Adrenal gland (tissue), 9 donors: ENCODE measurements at regions not wholly inside any gene's neighbourhood (a gene's known extent, or its start where the extent isn't known, plus 50 kb on each side); places are given as distances from the start of the nearest gene placed in this dataset.

Experiments used
- DNase-seq, 7 donors: peaks; one replicate each; pipeline ENCODE4 v3.0.0-alpha.2; 2019 to 2020
- H3K27ac ChIP-seq, 5 donors: fragments of 200-600 bp; sonication (generic) in 4 of 5; 1 replicate in 3 of 5; 2 replicates in 2 of 5; pipeline versions ENCODE4 v1.5.1 to v1.8.0; 2016 to 2020; ENCODE audit warnings: mild to moderate bottlenecking in 1 of 5
- H3K27me3 ChIP-seq: fragments of 200-600 bp; 2 replicates; pipeline ENCODE4 v1.8.0; 2021
- H3K36me3 ChIP-seq, 2 donors: fragments of 200-600 bp; replicated peaks in 1 of 2; 1 replicate in 1 of 2; 2 replicates in 1 of 2; pipeline versions ENCODE4 v1.5.1 to v1.8.0; 2018 to 2022
- H3K4me1 ChIP-seq, 2 donors: fragments of 200-600 bp; replicated peaks in 1 of 2; 1 replicate in 1 of 2; 2 replicates in 1 of 2; pipeline versions ENCODE4 v1.5.1 to v1.8.0; 2018 to 2021
- H3K4me3 ChIP-seq, 4 donors: fragments of 200-600 bp; sonication (generic) in 3 of 4; one replicate each; pipeline ENCODE4 v1.5.1; 2016 to 2018
- H3K9me3 ChIP-seq, 3 donors: fragments of 200-600 bp; sonication (generic) in 1 of 3; replicated peaks in 1 of 3; 1 replicate in 2 of 3; 2 replicates in 1 of 3; pipeline versions ENCODE4 v1.5.1 to v1.8.0; 2016 to 2021
- POLR2A ChIP-seq, 2 donors: fragments of 450-650 bp; IDR thresholded peaks; one replicate each; pipeline ENCODE4 v1.6.1; 2017; ENCODE audit warnings: antibody characterized with exemption in 2 of 2, mild to moderate bottlenecking in 2 of 2, moderate library complexity in 1 of 2
- WGBS, 4 donors: extraction: QIAGEN DNeasy Blood & Tissue Kit in 2 of 4; methylation state at CpG; one replicate each; pipeline versions ENCODE4 v1.1.5 to v1.1.7; 2013 to 2017; 5-methylcytosine and 5-hydroxymethylcytosine counted together
- intact Hi-C, 2 donors: fragments of 100-400 bp; cut with DNase I; formaldehyde crosslinking; loops; one replicate each; pipeline versions ENCODE4 v1.14.1 to v1.15.0; 2022 to 2023
- TF ChIP-seq, protein P1 (sequence below), 6 experiments: fragments of 450-650 bp in 4 of 6; fragments of 200-600 bp in 2 of 6; sonication (generic) in 1 of 6; IDR thresholded peaks; 1 replicate in 5 of 6; 2 replicates in 1 of 6; pipeline versions ENCODE4 v1.5.1 to v1.8.0; 2016 to 2021; ENCODE audit warnings: antibody characterized with exemption in 6 of 6, mild to moderate bottlenecking in 2 of 6, moderate library complexity in 1 of 6
- donor health status: healthy with polysubstance abuse.
- donor health status: Bipolar disorder and iron deficiency.
- donor health status: DM: yes; HTN: yes; CAD: no.
- donor health status: DM: no; HTN: no; CAD: no.
- donor health status: DM: no; HTN: no; CAD: no.

GRCh38 chr4:29073571-29073970 lies 1646.6 kb upstream of the PCDH7 start:
- intact Hi-C loops = no loop called here
- no peak overlapping the region for H3K27ac ChIP-seq
- TF ChIP-seq POLR2A (IDR thresholded peaks at IDR 0.05) = no peak
- TF ChIP-seq, protein P1, sequence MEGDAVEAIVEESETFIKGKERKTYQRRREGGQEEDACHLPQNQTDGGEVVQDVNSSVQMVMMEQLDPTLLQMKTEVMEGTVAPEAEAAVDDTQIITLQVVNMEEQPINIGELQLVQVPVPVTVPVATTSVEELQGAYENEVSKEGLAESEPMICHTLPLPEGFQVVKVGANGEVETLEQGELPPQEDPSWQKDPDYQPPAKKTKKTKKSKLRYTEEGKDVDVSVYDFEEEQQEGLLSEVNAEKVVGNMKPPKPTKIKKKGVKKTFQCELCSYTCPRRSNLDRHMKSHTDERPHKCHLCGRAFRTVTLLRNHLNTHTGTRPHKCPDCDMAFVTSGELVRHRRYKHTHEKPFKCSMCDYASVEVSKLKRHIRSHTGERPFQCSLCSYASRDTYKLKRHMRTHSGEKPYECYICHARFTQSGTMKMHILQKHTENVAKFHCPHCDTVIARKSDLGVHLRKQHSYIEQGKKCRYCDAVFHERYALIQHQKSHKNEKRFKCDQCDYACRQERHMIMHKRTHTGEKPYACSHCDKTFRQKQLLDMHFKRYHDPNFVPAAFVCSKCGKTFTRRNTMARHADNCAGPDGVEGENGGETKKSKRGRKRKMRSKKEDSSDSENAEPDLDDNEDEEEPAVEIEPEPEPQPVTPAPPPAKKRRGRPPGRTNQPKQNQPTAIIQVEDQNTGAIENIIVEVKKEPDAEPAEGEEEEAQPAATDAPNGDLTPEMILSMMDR (IDR thresholded peaks at IDR 0.05) = no peak
- DNase-seq = no peak
- no peak overlapping the region for H3K4me3 ChIP-seq
- WGBS, 4 donors = 78 to 93% (median 92%) methylated on average over 1 of the region's 1 CpG
- H3K27me3 ChIP-seq = no peaks in the 10 kb centered on the region
- H3K36me3 ChIP-seq = no peaks in the 10 kb centered on the region
- peaks cover 0 to 17% (median 12%) of the 10 kb centered on the region in 3 donors for H3K9me3 ChIP-seq
- no peaks in the 10 kb centered on the region for H3K4me1 ChIP-seq

DNA sequence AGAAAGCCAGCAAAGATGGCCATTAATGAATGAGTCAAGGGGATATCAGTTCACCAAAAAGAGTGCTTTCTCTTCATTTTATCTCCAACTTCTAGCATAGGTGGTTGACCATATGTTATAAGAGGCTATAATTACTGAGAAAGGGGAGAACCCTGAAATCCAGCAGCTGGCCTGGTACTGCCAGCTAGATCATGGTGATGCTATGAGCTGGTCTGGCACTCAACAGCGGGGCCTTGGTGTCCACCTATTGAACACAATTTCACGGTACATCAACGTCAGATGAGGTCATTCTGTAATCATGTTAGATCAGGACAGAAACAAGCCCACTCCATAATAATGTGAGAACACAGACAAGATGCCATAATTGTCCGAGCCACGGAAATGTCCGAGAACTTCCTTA lies 1644.8 kb upstream of the PCDH7 start:
- intact Hi-C loops = no loop called here
- H3K4me3 ChIP-seq = no peak overlapping the region
- H3K27ac ChIP-seq = no peak overlapping the region
- H3K27me3 ChIP-seq = no peaks in the 10 kb centered on the region
- H3K9me3 ChIP-seq = peaks cover 0 to 17% (median 7%) of the 10 kb centered on the region in 3 donors
- DNase-seq = no peak
- H3K4me1 ChIP-seq = no peaks in the 10 kb centered on the region
- WGBS, 4 donors = 67 to 86% (median 80%) methylated on average over 6 of the region's 6 CpGs
- no peak for TF ChIP-seq POLR2A (IDR thresholded peaks at IDR 0.05)
- TF ChIP-seq, protein P1 (IDR thresholded peaks at IDR 0.05) = no peak
- H3K36me3 ChIP-seq = no peaks in the 10 kb centered on the region

DNA sequence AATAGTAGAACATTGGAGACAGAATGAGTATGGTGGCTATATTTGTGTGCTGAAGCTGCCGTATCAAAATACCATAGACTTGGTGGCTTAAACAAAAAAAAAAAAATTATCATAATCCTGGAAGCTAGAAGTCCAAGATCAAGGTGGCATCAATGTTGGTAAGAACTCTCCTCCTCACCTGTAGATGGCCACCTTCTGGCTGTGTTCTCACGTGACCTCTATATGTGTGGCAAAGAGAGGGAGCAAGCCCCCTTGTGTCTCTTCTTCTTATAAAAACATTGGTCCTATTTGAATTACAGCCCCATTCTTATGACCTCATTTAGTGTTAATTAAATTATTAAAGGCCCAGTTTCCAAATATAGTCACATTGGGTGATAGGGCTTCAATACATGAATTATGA lies 1640.9 kb upstream of the PCDH7 start:
- TF ChIP-seq POLR2A (IDR thresholded peaks at IDR 0.05) = no peak
- TF ChIP-seq, protein P1 (IDR thresholded peaks at IDR 0.05) = no peak
- intact Hi-C loops = no loop called here
- no peak for DNase-seq
- Histone ChIP-seq H3K4me1 (no peaks in the 10 kb centered on the region), H3K4me3 (no peak overlapping the region), H3K27ac (no peak overlapping the region), H3K27me3 (no peaks in the 10 kb centered on the region), H3K9me3 (no peaks in the 10 kb centered on the region), H3K36me3 (no peaks in the 10 kb centered on the region)
- 77 to 83% (median 82%) methylated on average over 2 of the region's 2 CpGs for WGBS, 4 donors

GRCh38 chr4:29081234-29081955 lies 1638.8 kb upstream of the PCDH7 start:
- intact Hi-C loops = no loop called here
- DNase-seq = no peak
- Histone ChIP-seq H3K36me3 (no peaks in the 10 kb centered on the region), H3K27me3 (no peaks in the 10 kb centered on the region), H3K4me3 (no peak overlapping the region), H3K4me1 (no peaks in the 10 kb centered on the region), H3K27ac (no peak overlapping the region), H3K9me3 (no peaks in the 10 kb centered on the region)
- TF ChIP-seq, protein P1 (IDR thresholded peaks at IDR 0.05) = peak in 1 of 6 experiments; percentile 14
- TF ChIP-seq POLR2A (IDR thresholded peaks at IDR 0.05) = no peak
- WGBS, 4 donors = 50 to 55% (median 53%) methylated on average over 5 of the region's 5 CpGs
